HG02623 (cell line): ENCODE measurements at regions not wholly inside any gene's neighbourhood (a gene's known extent, or its start where the extent isn't known, plus 50 kb on each side); places are given as distances from the start of the nearest gene placed in this dataset.

Source experiments
- ATAC-seq: cut with Tn5 transposase; IDR thresholded peaks from one replicate; pipeline ENCODE4 v1.9.1; 2021; ENCODE audit warnings: moderate library complexity; ENCODE audit not compliant: unreplicated experiment

DNA sequence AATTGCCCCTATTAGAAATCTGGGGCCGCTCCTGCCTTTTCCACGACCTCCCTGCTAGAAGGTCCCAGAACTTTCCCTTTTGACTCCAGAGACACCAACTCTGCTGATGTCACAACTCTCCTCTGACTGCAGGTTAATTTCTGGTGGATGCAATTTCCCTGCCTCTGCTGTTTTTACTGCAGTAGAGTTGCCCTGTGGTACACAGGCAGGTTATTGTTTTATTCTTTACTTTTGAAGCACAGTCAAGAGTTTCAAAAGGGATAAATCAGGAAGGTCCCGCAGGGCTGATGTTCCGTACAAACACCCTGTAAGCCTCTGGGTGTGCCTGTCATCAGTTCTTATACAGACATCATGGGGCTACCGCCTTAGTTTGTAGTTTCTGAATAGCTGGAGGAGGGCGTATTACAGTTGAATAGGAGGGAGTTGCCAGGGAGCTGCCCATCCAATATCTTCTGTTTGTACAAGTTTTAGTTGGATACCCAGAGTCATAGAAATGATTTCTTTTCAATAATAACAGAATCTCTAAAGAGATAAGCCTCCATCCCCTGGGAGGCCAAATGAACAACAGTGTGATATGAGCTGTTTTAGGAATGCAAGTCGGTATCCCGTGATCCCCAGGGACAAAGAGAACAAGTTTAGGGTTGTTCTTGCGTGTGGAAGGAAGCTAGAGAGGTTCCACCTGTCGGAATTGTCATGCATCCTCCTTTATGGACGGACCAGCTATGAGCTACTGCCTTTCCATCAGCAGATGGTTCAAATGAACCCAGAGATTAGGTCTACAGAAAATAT lies 108.4 kb upstream of the COPS8 start:
- no peak for ATAC-seq

DNA sequence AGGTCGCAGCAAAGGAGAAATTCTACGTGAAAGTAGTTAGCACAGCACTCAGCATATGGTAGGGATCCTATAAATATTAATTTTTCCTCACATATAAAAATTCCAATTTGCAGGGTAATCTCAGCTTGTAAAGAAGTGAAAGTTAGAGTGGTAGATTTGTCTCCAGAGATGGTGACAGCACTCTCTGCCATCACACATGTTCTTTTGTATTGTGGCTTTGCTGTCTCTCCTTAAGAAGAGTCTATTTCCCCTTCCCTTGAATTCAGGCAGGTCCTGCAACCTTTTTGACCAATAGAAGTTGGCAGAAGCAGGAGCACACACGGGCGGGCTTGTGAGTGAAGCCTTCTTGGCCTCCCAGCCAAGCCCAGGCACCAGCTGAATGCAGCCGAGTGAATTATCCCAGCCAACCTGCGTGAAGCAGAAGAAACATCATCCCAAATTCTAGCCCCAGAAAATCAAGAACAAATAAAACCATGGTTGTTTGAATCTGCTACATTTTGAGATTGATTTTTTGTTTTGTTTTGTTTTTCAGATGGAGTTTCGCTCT lies 107.8 kb upstream of the COPS8 start:
- ATAC-seq, result no peak

DNA sequence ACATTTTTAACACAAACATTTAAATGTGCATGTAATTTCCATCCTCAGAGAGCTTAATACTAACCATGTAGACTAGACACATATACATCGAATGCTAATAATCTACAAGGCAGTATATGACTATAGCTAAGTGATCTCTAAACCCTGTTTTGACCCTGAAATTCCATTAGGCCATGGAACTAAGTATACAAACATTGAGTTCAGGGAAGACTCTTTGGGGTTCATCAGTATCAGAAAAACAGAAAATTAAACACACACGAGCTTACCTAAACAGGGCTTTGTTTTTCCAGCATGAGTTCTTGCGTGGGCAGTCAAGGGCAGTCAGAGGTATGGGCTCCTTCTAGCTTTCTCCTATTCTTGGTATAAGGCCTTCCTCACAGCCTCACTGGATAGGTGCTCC lies 106.0 kb upstream of the COPS8 start:
- ATAC-seq, result no peak

DNA sequence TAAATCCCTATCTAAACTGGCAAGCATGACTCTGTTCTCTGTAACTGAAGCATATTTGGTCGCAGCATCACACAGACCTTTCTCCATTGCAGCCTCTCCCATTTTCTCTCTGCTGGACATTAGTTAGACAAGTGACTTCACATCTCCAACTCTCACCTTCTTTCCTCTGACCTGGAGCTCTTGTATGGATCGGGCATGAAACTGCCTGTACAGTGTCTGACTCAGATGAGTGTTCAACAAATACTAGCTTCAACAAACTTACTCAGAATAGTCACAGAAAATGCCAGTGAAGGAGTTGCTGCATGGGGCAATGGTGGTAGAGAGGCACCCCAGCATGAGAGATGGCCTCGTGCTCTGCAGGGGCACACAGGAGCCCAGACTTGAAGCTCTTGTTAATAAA lies 104.7 kb upstream of the COPS8 start:
- no peak for ATAC-seq

DNA sequence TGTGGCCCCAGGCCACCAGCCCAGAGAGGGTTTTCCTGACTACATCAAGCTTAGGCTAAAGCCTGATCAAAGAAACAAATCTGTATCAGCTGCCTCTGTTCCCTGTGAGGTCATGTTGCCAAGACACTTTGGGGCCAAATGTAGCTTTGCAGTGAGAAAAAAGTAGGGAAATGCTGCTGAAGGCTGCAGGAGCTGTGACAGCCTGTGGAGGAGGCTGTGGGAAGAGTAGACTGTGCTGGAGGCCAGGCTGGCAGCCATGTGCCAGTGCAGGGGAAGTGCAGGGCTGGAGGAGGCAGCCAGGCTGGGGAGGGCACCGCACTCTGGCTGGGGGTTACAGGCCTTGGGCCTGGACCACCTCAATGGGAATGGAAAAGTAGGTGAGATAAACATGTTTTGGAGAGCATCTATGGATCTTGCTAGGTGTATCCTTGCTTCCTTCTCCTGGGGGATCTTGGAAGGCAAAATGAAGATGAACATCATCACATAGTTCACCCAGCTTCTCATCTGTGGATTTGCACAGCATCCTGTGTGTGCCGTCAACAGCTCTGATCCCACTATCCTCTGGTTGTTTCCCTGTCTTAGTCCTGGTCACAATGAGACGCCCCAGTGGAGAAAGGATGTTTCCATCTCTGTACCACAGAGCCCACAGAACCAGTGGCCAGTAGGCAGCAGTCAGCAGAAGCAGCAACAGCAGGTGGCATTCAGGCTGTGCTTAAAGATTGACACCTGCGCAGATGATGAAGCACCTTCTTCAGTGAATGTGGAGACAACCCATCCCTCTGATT lies 103.8 kb upstream of the COPS8 start:
- no peak for ATAC-seq

DNA sequence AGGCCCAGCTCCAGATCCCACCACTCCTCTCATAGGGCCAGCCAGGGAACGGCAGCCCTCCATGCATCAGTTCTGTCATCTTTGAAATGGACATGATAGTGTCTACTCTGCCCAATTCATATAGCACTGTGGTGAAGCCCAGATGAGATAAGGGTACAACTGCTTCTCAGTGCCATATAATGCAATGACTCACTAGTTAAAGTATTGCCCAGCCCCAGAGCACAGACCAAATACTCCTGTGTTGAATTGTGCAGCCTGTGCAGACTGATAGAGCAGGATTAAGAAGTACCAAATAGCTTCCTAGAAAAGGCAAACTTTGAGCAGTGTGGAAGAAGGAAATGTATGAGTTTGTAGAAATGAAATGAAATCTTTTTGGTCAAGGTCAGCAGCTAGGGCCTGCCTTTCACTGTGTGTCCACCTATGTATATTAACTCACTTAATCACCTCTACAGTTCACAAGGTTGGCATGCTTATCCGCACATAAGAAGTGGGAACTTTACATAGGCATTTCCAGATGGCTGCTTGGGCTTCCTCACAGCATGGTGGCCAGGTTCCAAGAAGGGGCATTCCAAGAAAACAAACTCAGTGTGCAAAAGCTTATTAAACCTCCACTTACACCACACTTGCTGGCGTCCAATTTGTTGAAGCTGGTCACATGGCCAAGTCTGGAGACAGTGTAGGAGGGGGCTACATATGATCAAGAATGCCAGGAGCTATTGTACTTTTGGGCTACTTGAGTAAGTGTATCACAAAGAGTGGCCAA lies 102.8 kb upstream of the COPS8 start:
- ATAC-seq, result no peak

DNA sequence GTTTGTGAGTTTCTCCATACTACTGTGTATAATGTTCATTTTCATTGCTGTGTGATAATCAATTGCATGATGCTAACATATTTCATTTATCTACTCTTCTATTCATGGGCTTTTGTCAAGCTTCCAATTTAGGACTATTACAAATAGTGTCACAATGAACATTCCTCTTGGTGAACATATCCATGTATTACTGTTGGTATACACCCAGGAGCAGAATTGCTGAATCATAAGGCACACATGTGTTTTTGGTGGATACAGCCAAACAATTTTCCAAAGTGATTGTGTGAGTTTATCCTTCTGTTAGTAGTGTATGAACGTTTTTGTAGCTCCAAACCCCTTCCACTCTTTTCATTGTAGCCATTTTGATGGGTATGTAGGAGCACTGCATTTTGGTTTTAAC lies 101.6 kb upstream of the COPS8 start:
- no peak for ATAC-seq

DNA sequence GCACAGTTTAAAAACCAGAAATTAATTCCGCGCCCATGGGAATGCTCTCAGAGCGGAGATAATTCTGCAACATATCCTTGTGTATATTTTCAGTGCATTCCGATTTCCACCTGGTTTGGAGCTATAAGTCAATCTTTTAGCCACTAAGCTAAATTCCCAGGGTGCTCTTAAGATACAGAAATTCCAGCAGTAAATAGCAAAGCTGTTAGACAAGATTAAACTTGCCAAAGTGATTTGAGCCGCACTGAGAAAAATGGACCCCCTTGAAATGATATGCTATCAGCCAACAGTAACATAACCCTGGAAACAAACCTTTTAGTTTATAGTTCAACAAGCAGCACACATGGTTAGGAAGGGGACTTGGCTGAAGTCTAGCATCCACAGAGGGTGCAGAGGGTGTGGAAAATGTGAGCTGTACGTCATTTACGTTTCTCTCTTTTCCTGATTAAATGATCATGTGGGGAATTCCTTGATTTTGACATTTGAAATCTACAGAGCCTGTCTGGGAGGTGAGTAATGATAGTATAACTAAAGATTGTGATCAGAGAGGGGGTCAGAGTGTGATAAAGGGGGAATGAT lies 99.8 kb upstream of the COPS8 start:
- ATAC-seq, result no peak

DNA sequence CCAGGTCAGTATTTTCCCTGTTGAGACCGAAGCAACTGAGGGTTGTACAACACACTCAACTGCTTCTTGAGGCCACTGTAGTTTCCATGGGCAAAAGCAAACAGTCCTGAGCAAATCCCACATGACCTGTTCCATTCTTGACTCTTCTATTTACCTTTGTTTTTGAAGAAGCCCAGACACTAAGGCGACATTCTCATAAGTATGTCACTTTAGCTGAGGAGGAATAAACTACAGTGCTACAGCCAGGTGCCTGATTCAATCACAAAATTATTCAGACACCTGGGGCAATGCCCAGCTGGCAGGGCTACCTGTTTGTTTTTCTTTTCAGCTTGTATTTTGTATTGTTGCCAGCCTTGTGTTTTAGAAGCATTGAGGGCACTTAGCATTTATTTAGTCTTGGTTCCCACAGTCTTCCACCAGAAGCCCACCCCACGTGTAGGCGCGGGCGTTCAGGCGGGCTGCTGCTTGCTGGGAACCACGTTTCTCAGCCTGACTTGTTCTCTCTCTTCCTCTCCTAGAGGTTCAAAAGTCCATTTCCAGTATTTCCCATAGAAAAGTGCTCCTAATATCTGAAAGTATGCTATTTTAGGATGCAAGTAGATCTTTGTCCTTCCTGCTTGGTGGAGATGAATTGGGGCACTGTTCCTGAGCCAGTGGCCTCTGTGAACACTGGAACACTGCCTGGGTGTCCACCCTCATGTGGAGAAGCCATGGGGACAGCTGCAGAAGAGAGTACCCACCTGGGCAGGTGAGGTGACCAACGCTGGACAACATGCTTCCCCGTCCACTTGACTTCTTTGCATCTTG lies 99.0 kb upstream of the COPS8 start:
- ATAC-seq, result no peak

DNA sequence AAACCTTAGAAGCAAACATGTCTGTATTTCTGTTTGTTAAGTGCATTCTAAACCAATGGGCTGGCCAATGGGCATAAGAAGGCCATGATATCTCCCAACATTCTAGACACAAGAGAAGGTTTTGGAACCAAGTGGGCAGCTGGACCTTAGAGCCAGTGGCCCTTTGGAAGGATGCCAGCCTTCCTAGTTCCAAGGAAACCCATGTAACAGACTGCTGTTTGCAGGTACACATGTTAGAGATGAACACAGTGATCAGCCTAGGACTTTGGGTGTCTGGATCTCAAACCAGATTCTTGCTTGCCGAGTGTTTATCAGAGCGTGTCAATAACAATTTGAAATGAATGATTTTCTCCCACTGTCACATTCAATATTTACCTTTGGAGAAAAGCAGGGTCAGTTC lies 97.5 kb upstream of the COPS8 start:
- ATAC-seq, result no peak

DNA sequence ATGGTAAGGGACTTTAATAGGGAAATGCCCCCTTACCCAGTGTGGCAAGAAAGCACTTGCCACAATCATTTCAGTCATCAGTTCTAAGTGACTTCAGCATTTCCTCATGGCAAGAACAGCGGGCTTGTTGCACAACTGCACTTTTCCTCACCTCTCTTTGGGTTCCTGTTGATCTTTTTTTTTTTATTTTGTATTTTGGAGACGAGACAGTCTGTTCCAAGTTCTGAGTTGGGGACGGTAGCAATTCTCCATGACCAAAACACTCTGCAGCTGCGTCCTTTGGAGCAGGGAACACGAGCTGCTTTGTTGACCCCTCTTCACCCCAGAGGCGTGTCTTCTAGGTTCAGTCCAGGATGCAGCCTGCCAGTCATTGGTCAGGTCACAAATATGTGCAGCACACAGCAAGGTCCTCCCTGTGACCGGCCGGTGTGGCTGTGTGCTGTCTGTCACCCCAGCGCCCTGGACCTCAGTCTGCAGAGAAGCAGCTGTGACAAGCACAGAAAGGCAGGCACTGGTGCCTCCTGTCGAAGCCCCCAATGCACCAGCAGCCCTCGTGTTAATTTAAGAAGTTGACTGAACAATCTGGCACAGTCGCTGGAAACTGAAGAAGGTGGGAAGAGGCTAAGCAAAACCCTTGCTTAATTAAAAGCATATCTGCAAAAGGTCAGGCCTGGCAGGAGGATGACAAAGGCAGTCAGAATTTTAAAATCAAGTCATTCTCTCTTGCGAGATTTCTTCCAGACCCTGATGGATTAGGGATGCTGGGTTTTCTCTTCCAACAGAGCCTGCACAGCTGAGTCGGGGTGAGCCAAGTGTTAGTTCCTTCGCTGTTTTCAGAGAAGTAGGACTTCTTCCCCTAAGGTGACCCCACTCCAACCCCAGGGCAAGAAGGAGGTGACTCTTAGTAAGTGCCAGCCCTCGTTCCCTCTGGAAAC lies 96.7 kb upstream of the COPS8 start:
- no peak for ATAC-seq

DNA sequence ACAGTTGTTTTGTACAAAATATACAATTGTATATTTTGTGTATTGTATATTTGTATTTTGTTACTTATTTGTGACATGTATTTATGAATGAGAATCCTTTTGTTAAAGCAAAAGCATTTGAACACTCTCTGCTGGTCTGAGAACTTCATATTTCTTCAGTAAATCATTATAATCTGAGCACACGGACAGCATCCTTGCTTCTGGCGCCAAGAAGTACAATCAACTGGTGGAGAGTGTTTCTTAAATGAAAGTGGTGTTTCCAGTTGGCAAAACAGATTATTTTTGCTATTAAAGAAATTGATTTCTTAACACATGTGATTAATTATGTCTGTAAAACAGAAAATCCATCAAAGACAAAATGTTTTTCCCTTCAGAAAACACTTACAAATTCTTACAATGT lies 95.1 kb upstream of the COPS8 start:
- ATAC-seq, result no peak

DNA sequence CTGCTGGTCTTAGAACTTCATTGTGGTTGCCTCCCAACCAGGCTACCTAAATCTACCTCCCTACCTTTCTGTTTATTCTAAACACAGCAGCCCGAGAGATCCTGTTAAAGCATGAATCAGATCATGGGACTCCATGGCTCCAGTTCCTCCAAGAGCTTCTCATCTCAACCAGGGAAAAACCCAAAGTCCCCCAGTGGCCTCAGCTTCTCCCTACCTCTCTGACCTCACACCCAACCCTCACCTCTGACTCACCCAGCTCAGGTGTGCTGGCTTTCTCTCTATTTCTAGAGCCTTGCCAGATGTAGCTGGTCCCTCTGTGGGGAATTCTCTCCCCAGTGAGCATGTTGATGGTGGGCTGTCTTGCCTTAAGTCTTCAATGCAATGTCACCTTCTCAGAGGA lies 93.8 kb upstream of the COPS8 start:
- ATAC-seq, result no peak

DNA sequence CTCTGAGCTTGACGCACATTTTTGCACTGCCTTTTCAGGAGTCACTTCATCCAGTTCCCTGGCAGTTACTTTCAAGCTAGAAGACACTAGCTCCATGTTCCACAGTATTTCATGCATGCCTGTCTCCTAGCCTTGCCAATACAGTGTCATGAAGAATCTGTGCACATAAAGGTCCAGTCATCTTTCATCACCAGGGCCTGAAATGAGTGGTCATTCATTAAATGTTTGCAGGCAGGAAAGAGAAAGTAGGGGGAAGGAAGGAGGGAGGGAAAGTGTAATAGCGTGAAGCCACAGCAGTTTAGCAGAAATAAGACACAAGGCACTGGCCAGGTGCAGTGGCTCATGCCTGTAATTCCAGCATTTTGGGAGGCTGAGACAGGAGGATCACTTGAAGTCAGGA lies 92.4 kb upstream of the COPS8 start:
- ATAC-seq, result no peak

DNA sequence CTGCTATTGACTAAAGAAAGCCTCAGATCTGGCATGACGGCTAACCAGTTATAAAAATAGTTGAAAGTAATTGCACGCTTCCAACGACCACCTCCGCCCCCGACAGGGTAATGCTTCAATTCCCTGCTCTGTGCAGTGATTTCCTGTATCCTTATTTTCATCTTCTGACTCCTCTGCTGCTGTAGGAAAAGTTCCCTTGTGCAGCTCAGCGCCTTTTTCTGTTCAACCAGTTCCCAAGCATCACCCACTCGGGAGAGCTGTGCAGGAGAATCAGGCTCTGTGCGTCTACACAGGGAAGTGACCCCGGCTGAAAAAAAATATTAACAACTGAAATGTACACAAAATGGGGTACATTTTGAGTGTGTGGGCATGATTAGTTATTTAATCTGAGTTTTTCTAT lies 91.3 kb upstream of the COPS8 start:
- ATAC-seq, result no peak

DNA sequence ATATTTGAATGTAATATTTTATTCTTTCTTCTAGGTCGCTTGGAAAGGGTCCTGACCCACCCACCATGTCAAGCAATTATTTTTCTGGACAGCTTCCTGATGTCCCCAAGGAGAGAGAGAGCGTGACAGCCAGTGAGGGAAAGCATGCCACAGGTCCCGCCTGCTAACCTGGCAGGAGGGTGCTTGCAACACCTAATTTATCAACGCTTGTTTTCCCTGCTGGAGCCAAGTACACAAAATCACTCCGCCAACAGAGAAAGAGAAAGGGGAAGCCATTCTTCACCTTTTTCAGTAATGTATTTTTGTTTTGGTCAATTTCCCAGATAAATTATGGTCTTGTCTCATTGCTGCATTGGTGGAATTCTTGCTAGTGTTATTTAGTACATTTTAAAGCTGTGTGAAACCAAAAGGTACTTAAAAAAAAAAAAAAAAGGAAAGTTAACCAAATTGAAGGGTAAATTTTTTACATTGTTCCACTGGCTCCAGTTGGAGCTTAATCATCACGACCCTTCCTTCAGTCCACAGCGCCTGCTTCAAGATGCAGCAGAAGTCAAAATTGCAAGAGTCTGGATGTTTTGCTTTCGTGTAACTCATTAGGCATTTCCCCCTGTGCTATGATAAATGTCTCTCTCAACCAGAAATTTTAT lies 88.5 kb upstream of the COPS8 start:
- no peak for ATAC-seq

DNA sequence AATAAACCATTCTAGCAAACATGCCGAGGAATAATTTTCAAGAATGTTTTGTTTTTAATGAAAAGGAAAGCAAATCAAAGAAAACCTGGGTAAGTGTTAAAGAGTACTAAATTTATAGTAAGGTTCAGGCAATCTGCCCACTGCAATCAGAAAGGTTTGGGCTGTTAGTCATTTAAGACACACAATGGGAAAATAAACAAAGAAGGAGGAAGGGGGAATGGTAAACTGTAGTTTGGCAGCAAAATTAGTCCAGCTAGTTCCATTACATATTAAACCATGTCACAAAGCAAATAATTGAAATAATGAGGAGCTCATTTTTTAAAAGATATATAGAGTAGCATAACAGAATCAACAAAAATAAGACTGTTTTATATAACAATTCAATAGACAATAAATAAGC lies 87.5 kb upstream of the COPS8 start:
- ATAC-seq, result no peak

DNA sequence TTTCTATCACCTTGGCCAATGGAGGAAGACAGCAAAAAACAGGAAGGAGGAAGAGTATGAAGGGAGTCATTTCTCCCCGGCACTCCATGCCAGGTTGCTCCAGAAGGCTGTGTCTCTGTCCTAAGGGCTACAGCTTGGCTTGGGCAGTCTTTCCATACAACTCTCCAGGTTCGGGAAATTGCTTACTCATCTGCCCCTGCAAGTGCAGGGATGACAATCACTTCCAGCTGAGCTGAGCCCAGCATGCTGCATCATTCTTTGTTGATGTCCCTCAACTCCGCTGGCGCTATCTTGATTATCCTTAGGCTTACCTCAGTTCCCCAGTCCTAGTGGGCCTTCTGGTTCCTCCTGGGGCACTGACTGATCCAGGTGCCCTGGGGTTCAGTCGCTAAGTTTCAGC lies 86.9 kb upstream of the COPS8 start:
- ATAC-seq, result no peak

DNA sequence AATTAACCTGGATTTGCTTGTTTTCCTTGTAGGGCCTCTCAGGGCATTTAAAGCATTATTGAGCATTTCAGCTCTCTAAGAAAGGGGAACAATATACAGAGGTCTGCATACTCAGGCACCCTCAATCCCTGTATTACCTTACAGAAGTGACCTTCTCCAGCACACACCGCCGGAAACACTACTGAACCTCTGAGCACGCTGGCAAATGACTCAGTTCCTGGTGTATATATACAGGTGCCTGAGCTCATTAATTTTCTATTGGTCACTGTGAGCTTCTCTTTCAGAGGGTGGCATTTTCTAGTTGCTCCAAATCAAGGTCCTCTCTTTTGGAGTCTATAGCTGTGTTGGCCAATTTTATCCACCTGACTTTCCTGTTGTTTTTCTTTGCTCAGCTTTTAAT lies 85.2 kb upstream of the COPS8 start:
- ATAC-seq, result no peak
